ENCODE measurements at regions not wholly inside any gene's neighbourhood (a gene's known extent, or its start where the extent isn't known, plus 50 kb on each side); places are given as distances from the start of the nearest gene placed in this dataset.

DNA sequence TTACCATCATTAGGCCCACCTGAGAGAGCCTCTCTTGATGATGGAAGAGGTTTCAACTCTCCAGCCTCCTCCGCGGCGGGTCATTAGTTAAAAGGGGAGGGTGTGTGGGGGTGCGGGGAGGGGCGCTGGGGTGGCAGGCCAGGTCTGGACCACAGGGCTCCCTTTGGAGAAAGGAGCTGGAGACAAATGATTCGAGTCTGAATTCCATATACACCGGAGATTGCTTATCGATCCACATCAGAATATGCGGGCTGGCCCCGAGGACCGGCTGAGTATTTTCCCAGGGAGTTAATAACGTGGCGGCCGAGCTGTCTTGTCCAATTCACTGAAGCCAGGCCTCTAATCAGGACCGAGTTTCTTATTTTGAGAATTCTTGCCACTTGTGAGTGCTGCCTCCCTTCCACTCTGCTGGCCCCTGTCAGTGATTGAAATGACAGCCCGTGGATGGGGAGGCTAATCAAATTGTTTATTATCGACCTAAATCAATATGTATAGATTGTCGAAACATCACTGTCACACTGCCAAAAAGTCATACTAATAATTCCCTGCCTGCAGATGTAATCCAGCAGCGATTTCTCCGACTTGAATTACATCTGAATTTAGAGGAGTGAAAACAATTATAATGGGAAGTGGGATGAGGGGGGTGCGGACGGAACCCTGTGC, 202.7 kb downstream of the SALL1 start:
- TF ChIP-seq, protein P1, sequence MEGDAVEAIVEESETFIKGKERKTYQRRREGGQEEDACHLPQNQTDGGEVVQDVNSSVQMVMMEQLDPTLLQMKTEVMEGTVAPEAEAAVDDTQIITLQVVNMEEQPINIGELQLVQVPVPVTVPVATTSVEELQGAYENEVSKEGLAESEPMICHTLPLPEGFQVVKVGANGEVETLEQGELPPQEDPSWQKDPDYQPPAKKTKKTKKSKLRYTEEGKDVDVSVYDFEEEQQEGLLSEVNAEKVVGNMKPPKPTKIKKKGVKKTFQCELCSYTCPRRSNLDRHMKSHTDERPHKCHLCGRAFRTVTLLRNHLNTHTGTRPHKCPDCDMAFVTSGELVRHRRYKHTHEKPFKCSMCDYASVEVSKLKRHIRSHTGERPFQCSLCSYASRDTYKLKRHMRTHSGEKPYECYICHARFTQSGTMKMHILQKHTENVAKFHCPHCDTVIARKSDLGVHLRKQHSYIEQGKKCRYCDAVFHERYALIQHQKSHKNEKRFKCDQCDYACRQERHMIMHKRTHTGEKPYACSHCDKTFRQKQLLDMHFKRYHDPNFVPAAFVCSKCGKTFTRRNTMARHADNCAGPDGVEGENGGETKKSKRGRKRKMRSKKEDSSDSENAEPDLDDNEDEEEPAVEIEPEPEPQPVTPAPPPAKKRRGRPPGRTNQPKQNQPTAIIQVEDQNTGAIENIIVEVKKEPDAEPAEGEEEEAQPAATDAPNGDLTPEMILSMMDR (IDR thresholded peaks at IDR 0.05; ENCODE audit: low read depth, low read length, missing control alignments), result no peak
- DNase-seq (ENCODE audit: extremely low read depth, low read depth), result no peak
- H3K4me3 ChIP-seq (replicated peaks; ENCODE audit: low read depth, low read length), result no peak overlapping the region

DNA sequence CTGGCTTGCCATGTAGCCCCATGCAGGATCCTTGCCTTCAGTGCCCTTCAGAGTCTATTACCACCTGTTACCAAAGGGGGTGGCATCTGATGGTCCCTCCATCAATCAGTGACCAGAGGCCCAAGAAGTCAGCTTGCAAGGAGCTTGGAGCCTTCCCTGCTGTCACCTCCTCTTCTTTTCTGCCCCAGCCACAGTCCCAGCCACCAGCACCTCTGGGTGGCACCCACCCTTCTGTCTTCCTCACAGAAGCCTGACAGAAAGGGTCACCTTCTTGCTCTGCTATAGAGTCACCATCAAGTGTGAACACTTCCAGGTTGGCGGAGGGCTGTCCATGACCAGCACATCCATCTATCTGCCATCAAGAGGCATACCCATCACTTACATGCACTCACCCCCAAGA, 203.2 kb downstream of the SALL1 start:
- TF ChIP-seq, protein P1 (IDR thresholded peaks at IDR 0.05; ENCODE audit: low read depth, low read length, missing control alignments), result no peak
- no peak for DNase-seq (ENCODE audit: extremely low read depth, low read depth)
- H3K4me3 ChIP-seq (replicated peaks; ENCODE audit: low read depth, low read length), result no peak overlapping the region

DNA sequence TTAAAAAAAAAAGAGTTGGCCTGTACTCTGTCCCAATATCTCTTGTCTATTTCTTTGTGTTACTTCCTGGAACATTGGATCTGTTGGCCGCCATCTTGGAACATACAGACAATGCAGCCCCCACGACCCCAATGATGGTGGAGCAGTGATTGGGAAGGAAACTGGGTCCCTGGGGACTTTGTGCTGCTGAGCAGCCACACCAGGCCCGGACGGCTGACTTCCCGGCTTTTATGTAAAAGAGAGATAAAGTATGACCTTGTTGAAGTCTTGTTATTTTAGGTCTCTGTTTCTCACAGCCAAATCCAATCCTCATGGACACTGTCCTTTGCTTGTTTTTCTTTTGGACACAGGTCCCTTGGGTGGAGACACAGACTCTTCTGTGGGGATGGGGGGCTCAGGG, 204.5 kb downstream of the SALL1 start:
- DNase-seq (ENCODE audit: extremely low read depth, low read depth), result no peak
- TF ChIP-seq, protein P1 (IDR thresholded peaks at IDR 0.05; ENCODE audit: low read depth, low read length, missing control alignments), result no peak
- no peak overlapping the region for H3K4me3 ChIP-seq (replicated peaks; ENCODE audit: low read depth, low read length)

DNA sequence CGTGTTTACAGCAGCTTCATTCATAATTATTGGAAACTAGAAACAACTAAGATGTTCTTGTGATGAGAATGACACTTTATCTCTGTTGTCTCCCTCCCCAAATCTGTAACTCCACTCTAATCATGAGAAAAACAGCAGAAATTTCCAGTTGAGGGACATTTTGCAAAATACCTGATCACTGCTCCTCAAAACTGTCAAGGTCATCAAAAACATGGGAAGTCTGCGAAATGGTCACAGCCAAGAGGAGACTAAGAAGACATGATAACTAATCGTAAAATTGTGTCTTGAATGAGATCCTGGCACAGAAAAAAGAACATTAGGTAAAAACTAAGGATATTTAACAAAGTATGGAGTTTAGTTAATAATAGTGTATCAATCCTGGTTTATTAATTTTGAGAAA, 204.2 kb downstream of the CYLD start:
- H3K4me3 ChIP-seq (replicated peaks; ENCODE audit: low read depth, low read length), result no peak overlapping the region
- TF ChIP-seq, protein P1 (IDR thresholded peaks at IDR 0.05; ENCODE audit: low read depth, low read length, missing control alignments), result no peak
- DNase-seq (ENCODE audit: extremely low read depth, low read depth), result no peak

DNA sequence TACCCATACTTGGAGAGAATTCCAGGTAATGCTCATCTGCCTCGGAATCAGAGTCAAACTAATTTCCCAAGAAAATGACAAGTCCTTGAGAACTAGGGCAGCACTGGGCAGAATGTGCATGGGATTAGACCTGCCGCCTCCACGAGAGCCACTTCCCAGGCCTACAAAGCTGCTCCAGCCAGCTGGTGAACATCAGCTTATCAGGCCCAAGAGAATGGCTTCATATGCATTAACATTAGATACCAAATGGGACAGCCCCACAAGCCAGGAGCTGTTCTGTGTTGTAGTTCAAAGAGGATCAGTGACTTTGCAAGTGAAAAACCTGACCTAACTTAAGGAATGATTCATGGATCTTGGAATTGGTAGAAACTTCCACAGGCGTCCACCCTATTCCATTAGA, 203.3 kb downstream of the CYLD start:
- no peak for DNase-seq (ENCODE audit: extremely low read depth, low read depth)
- H3K4me3 ChIP-seq (replicated peaks; ENCODE audit: low read depth, low read length), result no peak overlapping the region
- TF ChIP-seq, protein P1 (IDR thresholded peaks at IDR 0.05; ENCODE audit: low read depth, low read length, missing control alignments), result no peak

DNA sequence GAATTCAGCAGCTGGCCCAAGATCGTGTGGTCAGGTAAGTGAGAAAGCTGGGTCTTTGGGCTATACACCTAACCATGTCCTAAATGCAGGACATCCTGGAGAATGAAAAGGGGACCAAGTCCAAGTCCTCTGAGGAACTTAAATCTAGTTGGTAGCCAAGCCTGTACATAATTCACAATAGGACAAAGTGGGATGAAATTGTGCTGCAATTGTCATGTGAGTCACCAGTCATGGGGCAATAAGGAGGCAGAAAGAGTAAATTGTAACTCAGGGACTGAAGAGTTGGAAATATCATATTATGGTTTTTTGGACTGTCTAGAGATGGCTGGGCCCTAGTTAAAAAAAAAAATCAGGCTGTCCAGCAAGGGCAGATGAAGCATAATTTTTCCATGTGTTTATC, 202.6 kb downstream of the CYLD start:
- no peak overlapping the region for H3K4me3 ChIP-seq (replicated peaks; ENCODE audit: low read depth, low read length)
- no peak for DNase-seq (ENCODE audit: extremely low read depth, low read depth)
- TF ChIP-seq, protein P1 (IDR thresholded peaks at IDR 0.05; ENCODE audit: low read depth, low read length, missing control alignments), result no peak

DNA sequence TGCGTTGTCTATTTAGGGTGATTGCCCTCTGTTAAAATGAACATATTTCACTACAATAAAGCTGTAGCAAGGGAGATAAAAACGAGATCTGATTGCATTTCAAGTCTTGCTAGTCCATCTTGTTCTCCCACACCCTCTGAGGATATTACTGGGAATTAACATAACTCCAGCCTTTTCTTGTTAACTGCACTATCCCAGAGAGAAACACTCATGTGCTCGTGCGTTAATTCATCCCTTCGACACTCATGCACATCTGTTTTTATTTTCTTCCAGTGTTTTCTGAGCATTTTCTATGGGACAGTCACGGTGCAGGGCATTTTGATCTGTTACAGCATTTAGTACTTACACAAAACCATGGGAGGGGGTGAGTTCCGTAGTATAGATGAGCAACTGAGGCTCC, 202.1 kb downstream of the CYLD start:
- TF ChIP-seq, protein P1 (IDR thresholded peaks at IDR 0.05; ENCODE audit: low read depth, low read length, missing control alignments), result no peak
- H3K4me3 ChIP-seq (replicated peaks; ENCODE audit: low read depth, low read length), result no peak overlapping the region
- no peak for DNase-seq (ENCODE audit: extremely low read depth, low read depth)
